Subcutaneous abdominal adipose tissue (tissue), 5 donors: ENCODE measurements at regions not wholly inside any gene's neighbourhood (a gene's known extent, or its start where the extent isn't known, plus 50 kb on each side); places are given as distances from the start of the nearest gene placed in this dataset.
A peak's percentile ranks its signal among the peaks of the same experiment; 100 is the strongest.
"Not testable (repeated sequence)": the region's sequence is repeated elsewhere in the genome, so short reads cannot be mapped to it uniquely, and the experiment has no call there.

Source experiments
- H3K27ac ChIP-seq: one replicate; pipeline ENCODE4 v1.7.0; 2013; ENCODE audit warnings: low read depth, mild to moderate bottlenecking, inconsistent platforms, low read length, moderate library complexity
- H3K27me3 ChIP-seq, 5 donors: one replicate each; pipeline ENCODE4 v1.7.0; 2013; ENCODE audit warnings: low read length in 5 of 5, inconsistent platforms in 1 of 5; ENCODE audit not compliant: control insufficient read depth in 5 of 5, insufficient read depth in 4 of 5
- H3K36me3 ChIP-seq, 5 donors: one replicate each; pipeline ENCODE4 v1.7.0; 2013; ENCODE audit warnings: low read length in 5 of 5; ENCODE audit not compliant: control insufficient read depth in 5 of 5, insufficient read depth in 5 of 5
- H3K4me1 ChIP-seq, 5 donors: one replicate each; pipeline ENCODE4 v1.7.0; 2013; ENCODE audit warnings: low read length in 5 of 5, mild to moderate bottlenecking in 3 of 5, moderate library complexity in 1 of 5; ENCODE audit not compliant: control insufficient read depth in 5 of 5, insufficient read depth in 5 of 5
- H3K4me3 ChIP-seq, 5 donors: one replicate each; pipeline ENCODE4 v1.7.0; 2013; ENCODE audit warnings: low read length in 5 of 5, low read depth in 1 of 5
- H3K9ac ChIP-seq, 5 donors: one replicate each; pipeline ENCODE4 v1.7.0; 2013; ENCODE audit warnings: low read length in 5 of 5, mild to moderate bottlenecking in 4 of 5, moderate library complexity in 3 of 5
- H3K9me3 ChIP-seq, 5 donors: one replicate each; pipeline ENCODE4 v1.7.0; 2013; ENCODE audit warnings: low read length in 5 of 5; ENCODE audit not compliant: control insufficient read depth in 5 of 5
- donor health status: healthy.
- donor health status: healthy.
- donor health status: healthy.
- donor health status: healthy.
- donor health status: healthy.

- Histone ChIP-seq H3K9me3 (peaks cover 7 to 27% (median 10%) of the 10 kb centered on the region in 5 donors), H3K27ac (no peak overlapping the region), H3K4me1 (no peaks in the 10 kb centered on the region), H3K4me3 (no peak overlapping the region), H3K27me3 (no peaks in the 10 kb centered on the region), H3K36me3 (no peaks in the 10 kb centered on the region), H3K9ac (no peak overlapping the region)
Observed at GRCh38 chr2:8559805-8560204, 122.1 kb upstream of the ID2 start.

GRCh38 chr2:8561692-8562091 lies 120.2 kb upstream of the ID2 start:
- not testable (repeated sequence) for H3K4me1 ChIP-seq, H3K27me3 ChIP-seq, H3K4me3 ChIP-seq

GRCh38 chr2:8563814-8564474 lies 117.9 kb upstream of the ID2 start:
- Histone ChIP-seq H3K9ac (no peak overlapping the region), H3K4me1 (peaks cover 0 to 5% (median 3%) of the 10 kb centered on the region in 5 donors), H3K27ac (no peak overlapping the region), H3K36me3 (no peaks in the 10 kb centered on the region), H3K9me3 (peaks cover 2 to 14% (median 4%) of the 10 kb centered on the region in 5 donors), H3K4me3 (no peak overlapping the region), H3K27me3 (no peaks in the 10 kb centered on the region)

More at GRCh38 chr2:8561692-8562091, 120.2 kb upstream of the ID2 start:
- not testable (repeated sequence) for H3K36me3 ChIP-seq, H3K27ac ChIP-seq, H3K9ac ChIP-seq
- H3K9me3 ChIP-seq, result peaks cover 7 to 23% (median 10%) of the 10 kb centered on the region in 5 donors

GRCh38 chr2:8564475-8564874 lies 117.4 kb upstream of the ID2 start:
- no peaks in the 10 kb centered on the region for H3K27me3 ChIP-seq
- peaks cover 0 to 9% (median 4%) of the 10 kb centered on the region in 5 donors for H3K9me3 ChIP-seq
- no peak overlapping the region for H3K4me3 ChIP-seq
- H3K4me1 ChIP-seq, result peaks cover 0 to 8% (median 6%) of the 10 kb centered on the region in 5 donors
- no peak overlapping the region for H3K27ac ChIP-seq
- no peak overlapping the region for H3K9ac ChIP-seq
- H3K36me3 ChIP-seq, result no peaks in the 10 kb centered on the region

GRCh38 chr2:8565399-8566154 lies 116.3 kb upstream of the ID2 start:
- Histone ChIP-seq H3K9me3 (peaks cover 0 to 7% (median 4%) of the 10 kb centered on the region in 5 donors), H3K9ac (no peak overlapping the region), H3K27ac (no peak overlapping the region), H3K4me3 (no peak overlapping the region), H3K36me3 (no peaks in the 10 kb centered on the region), H3K4me1 (peaks cover 0 to 8% (median 6%) of the 10 kb centered on the region in 5 donors), H3K27me3 (no peaks in the 10 kb centered on the region)

- Histone ChIP-seq H3K36me3 (no peaks in the 10 kb centered on the region), H3K4me1 (peaks cover 0 to 8% (median 6%) of the 10 kb centered on the region in 5 donors), H3K27ac (no peak overlapping the region), H3K9ac (no peak overlapping the region), H3K27me3 (no peaks in the 10 kb centered on the region), H3K4me3 (no peak overlapping the region), H3K9me3 (peaks cover 0 to 7% (median 4%) of the 10 kb centered on the region in 5 donors)
Observed at GRCh38 chr2:8566155-8566670, 115.6 kb upstream of the ID2 start.

- no peak overlapping the region for H3K9ac ChIP-seq
- peaks cover 0 to 5% (median 4%) of the 10 kb centered on the region in 5 donors for H3K9me3 ChIP-seq
- no peaks in the 10 kb centered on the region for H3K27me3 ChIP-seq
- no peak overlapping the region for H3K4me3 ChIP-seq
- H3K27ac ChIP-seq, result no peak overlapping the region
- H3K36me3 ChIP-seq, result no peaks in the 10 kb centered on the region
- peaks cover 0 to 8% (median 6%) of the 10 kb centered on the region in 5 donors for H3K4me1 ChIP-seq
Observed at GRCh38 chr2:8566774-8567468, 114.9 kb upstream of the ID2 start.

GRCh38 chr2:8567469-8568260 lies 114.2 kb upstream of the ID2 start:
- H3K9ac ChIP-seq, result no peak overlapping the region
- H3K4me1 ChIP-seq, result peaks cover 0 to 8% (median 6%) of the 10 kb centered on the region in 5 donors
- H3K9me3 ChIP-seq, result no peaks in the 10 kb centered on the region
- no peak overlapping the region for H3K27ac ChIP-seq
- H3K4me3 ChIP-seq, result no peak overlapping the region
- H3K27me3 ChIP-seq, result no peaks in the 10 kb centered on the region
- H3K36me3 ChIP-seq, result no peaks in the 10 kb centered on the region

GRCh38 chr2:8568543-8569302 lies 113.1 kb upstream of the ID2 start:
- H3K27me3 ChIP-seq, result no peaks in the 10 kb centered on the region
- no peak overlapping the region for H3K9ac ChIP-seq
- H3K27ac ChIP-seq, result no peak overlapping the region
- H3K4me1 ChIP-seq, result peaks cover 0 to 8% (median 6%) of the 10 kb centered on the region in 5 donors
- no peaks in the 10 kb centered on the region for H3K36me3 ChIP-seq
- peak overlapping the region in 1 of 5 donors; percentile 12 for H3K4me3 ChIP-seq
- H3K9me3 ChIP-seq, result no peaks in the 10 kb centered on the region
